ENCODE measurements at regions not wholly inside any gene's neighbourhood (a gene's known extent, or its start where the extent isn't known, plus 50 kb on each side); places are given as distances from the start of the nearest gene placed in this dataset.

DNA sequence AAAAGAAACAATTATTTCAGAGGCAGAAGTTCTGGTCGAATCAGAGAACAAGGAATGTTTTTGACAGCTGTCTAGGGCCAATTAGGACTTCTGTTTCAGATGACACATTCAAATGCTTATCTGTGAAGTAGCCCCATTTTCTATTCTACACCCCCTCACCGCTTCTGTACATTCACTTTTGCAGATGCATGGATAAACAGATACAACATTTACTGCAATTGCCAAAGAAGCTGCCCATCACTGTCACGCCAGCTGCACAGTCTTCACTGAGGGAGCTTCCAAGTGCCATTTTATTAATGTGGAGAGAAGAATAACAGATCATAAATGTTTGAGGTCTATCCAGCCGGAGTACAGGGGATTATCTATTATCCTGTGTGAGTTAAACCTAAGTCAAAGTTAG, 426.8 kb upstream of the ARID1B start:
- TF ChIP-seq, protein P1, sequence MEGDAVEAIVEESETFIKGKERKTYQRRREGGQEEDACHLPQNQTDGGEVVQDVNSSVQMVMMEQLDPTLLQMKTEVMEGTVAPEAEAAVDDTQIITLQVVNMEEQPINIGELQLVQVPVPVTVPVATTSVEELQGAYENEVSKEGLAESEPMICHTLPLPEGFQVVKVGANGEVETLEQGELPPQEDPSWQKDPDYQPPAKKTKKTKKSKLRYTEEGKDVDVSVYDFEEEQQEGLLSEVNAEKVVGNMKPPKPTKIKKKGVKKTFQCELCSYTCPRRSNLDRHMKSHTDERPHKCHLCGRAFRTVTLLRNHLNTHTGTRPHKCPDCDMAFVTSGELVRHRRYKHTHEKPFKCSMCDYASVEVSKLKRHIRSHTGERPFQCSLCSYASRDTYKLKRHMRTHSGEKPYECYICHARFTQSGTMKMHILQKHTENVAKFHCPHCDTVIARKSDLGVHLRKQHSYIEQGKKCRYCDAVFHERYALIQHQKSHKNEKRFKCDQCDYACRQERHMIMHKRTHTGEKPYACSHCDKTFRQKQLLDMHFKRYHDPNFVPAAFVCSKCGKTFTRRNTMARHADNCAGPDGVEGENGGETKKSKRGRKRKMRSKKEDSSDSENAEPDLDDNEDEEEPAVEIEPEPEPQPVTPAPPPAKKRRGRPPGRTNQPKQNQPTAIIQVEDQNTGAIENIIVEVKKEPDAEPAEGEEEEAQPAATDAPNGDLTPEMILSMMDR (IDR thresholded peaks at IDR 0.05; ENCODE audit: low read length, missing control alignments), result no peak
- no peak for DNase-seq (ENCODE audit: low read depth)
- H3K4me3 ChIP-seq (replicated peaks; ENCODE audit: low read depth, low read length), result no peak overlapping the region

DNA sequence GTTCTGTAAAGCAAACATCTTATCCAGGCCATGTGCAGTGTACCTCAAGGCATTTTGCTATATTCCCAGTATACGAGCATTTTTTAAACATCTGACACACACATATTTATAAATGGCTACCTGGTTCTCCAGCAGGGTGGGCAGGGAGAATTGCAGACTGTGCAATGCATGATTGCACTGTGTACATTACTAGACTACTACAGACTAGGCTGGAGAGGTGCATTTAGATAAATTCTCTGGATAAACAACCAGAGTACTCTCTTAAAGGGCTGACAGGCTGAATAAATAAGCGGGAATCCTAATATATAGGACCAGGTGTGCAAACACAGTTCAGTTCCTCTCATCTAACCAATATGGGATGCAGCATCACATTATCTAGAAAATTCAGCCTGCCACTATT, 428.3 kb upstream of the ARID1B start:
- TF ChIP-seq, protein P1 (IDR thresholded peaks at IDR 0.05; ENCODE audit: low read length, missing control alignments), result no peak
- no peak for DNase-seq (ENCODE audit: low read depth)
- no peak overlapping the region for H3K4me3 ChIP-seq (replicated peaks; ENCODE audit: low read depth, low read length)

DNA sequence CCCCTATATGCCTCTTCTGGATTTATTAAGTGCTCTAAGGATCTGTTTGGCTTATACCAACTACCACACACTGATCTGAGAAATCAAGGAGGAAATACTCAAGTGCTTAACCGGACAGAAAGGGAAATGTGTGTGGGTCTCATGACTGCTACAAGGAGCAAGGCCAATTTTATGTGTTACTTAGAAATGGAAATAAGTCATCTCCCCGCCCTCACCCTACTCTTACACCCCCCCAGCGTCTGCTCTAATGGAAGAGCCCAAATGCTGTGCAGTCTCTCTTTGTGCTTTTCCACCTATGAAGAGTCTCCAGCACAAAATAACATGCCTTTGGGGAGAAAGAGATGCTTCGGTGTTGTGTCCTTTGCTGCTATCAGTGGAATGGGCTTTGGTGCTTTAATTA, 428.8 kb upstream of the ARID1B start:
- DNase-seq (ENCODE audit: low read depth), result no peak
- H3K4me3 ChIP-seq (replicated peaks; ENCODE audit: low read depth, low read length), result no peak overlapping the region
- TF ChIP-seq, protein P1 (IDR thresholded peaks at IDR 0.05; ENCODE audit: low read length, missing control alignments), result no peak

DNA sequence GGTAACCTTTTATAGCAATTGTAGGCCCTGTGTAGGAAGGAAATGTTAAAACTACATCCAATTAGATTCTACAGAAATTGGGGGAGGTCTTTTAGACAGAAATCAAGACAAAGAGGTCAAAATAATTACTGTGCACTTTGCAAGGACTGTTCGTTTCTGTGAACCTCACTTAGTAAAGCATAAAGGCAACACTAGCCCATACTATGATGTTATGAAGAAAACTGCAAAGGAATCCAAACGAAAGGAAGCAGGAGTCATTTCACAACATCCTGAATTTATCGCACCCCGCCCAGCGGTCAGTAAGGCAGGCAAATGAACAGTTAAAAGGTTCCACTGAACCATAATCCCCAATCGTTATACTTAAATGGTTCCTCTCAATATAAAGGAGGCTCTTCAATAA, 429.5 kb upstream of the ARID1B start:
- TF ChIP-seq, protein P1 (IDR thresholded peaks at IDR 0.05; ENCODE audit: low read length, missing control alignments), result no peak
- H3K4me3 ChIP-seq (replicated peaks; ENCODE audit: low read depth, low read length), result no peak overlapping the region
- no peak for DNase-seq (ENCODE audit: low read depth)

DNA sequence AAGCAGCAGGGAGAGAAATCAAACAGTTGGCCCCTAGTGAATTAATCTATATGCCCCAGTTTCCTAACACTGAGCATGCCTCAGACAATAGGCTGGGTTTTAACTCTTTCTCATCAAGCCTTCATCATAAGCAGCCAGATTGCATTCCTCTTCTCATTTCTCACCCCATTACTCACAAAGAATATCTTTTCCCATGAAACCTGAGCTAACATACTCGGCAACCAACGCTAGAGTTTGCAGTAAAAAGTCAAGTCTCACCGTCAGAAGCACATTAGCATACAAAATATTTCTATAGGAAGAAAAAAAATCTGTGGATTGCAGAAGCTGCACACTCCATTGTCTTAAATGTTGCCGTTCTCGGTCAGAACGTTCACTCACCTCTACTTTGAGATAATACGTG, 429.9 kb upstream of the ARID1B start:
- TF ChIP-seq, protein P1 (IDR thresholded peaks at IDR 0.05; ENCODE audit: low read length, missing control alignments), result no peak
- H3K4me3 ChIP-seq (replicated peaks; ENCODE audit: low read depth, low read length), result no peak overlapping the region
- no peak for DNase-seq (ENCODE audit: low read depth)

DNA sequence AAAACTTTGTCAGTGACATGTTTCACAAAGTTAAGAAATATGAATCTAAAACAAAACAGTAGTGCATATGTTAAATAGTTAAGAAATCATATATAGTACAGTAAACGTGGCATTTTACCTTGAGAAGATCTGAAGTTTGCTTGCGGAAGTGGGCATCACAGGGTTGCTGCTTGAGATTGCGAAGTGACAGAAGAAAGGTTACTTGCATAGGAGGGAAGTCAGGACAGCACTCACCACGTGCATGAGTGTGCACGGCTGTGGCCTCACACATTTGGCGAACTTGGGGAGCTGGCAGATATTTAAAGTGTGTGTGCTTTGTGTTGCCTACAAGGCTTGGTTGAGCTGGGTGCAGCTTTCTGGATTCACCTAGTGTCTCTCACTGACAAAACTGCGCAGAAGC, 431.5 kb upstream of the ARID1B start:
- DNase-seq (ENCODE audit: low read depth), result no peak
- no peak overlapping the region for H3K4me3 ChIP-seq (replicated peaks; ENCODE audit: low read depth, low read length)
- TF ChIP-seq, protein P1 (IDR thresholded peaks at IDR 0.05; ENCODE audit: low read length, missing control alignments), result no peak

DNA sequence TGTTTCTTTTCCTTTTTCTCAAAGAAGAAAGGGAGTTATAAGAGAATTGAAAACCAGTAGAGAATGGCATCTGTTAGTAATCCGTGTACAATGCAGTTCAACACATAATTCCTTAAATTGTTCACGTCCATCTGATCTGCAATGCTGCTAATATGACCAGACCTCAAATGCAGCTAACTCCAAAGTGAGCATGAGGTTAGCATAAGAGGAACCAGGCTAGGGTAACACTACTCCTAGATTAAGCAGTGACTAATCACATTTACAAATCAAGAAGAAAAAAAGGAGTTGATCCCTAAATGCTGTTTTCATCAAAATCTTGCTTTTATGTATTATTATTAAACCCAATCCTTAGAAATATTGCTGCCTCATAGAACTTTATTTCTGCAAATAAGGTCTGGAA, 432.7 kb upstream of the ARID1B start:
- TF ChIP-seq, protein P1 (IDR thresholded peaks at IDR 0.05; ENCODE audit: low read length, missing control alignments), result no peak
- H3K4me3 ChIP-seq (replicated peaks; ENCODE audit: low read depth, low read length), result no peak overlapping the region
- no peak for DNase-seq (ENCODE audit: low read depth)
